ENCODE measurements at regions not wholly inside any gene's neighbourhood (a gene's known extent, or its start where the extent isn't known, plus 50 kb on each side); places are given as distances from the start of the nearest gene placed in this dataset.

DNA sequence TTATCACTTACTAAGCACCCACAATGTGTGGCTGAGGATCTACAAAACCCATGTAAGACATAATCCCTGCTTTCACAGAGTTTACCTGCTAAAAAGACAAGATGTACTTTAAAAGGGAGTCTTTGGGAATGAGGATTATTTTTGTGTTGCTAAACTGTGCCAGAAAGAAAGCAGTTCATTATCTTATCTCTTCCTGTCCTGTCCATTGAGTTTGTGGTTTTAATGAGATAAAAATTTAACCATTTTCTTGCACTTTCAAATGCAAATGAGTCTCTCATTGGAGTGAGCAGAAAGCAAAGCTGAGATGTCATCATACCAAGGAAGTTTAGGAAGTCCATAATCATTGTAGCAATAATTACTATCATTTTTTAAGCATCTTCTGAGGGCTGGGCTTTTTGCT lies 231.2 kb upstream of the ADAMTS9 start:
- Histone ChIP-seq H3K27me3 (no peaks in the 10 kb centered on the region), H3K9me3 (ENCODE audit: low read depth) (no peaks in the 10 kb centered on the region), H3K4me3 (no peak overlapping the region), H3K36me3 (no peaks in the 10 kb centered on the region), H3K27ac (peak overlapping the region; percentile 57), H3K4me1 (ENCODE audit: low read depth) (peaks cover 34% of the 10 kb centered on the region)
- TF ChIP-seq, protein P1, sequence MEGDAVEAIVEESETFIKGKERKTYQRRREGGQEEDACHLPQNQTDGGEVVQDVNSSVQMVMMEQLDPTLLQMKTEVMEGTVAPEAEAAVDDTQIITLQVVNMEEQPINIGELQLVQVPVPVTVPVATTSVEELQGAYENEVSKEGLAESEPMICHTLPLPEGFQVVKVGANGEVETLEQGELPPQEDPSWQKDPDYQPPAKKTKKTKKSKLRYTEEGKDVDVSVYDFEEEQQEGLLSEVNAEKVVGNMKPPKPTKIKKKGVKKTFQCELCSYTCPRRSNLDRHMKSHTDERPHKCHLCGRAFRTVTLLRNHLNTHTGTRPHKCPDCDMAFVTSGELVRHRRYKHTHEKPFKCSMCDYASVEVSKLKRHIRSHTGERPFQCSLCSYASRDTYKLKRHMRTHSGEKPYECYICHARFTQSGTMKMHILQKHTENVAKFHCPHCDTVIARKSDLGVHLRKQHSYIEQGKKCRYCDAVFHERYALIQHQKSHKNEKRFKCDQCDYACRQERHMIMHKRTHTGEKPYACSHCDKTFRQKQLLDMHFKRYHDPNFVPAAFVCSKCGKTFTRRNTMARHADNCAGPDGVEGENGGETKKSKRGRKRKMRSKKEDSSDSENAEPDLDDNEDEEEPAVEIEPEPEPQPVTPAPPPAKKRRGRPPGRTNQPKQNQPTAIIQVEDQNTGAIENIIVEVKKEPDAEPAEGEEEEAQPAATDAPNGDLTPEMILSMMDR (IDR thresholded peaks at IDR 0.05; ENCODE audit: low read depth, low read length): no peak
- peak in 1 of 2 donors; percentile 59 for DNase-seq (ENCODE audit: low read depth in 1 of 2, low spot score in 1 of 2)

DNA sequence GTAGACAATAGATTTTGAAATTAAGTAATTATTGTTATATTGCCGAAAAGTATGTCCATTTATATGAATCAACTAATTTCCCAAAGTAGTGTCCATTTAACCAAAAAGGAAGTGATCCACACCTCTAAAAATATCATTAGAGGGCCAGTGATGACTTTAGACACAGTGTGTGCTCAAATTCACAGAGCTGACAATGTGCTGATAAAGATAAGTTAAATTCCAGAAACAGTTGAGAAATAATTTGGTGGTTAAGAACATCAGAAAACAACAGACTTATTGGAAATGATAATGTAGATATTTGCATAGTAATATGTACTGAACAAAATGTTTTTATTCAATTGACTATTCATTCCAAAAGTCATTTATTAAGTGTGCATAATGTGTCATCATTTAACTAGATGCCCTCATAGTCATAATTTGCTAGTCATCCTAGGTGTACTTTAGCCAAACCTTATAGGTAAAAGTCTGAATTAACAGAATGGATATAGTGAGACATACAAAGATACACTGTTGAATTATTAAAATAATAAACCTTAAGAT lies 230.2 kb upstream of the ADAMTS9 start:
- Histone ChIP-seq H3K36me3 (no peaks in the 10 kb centered on the region), H3K27me3 (no peaks in the 10 kb centered on the region), H3K9me3 (ENCODE audit: low read depth) (no peaks in the 10 kb centered on the region), H3K27ac (peak overlapping the region; percentile 65), H3K4me1 (ENCODE audit: low read depth) (peaks cover 34% of the 10 kb centered on the region), H3K4me3 (no peak overlapping the region)
- no peak for DNase-seq (ENCODE audit: low read depth in 1 of 2, low spot score in 1 of 2)
- TF ChIP-seq, protein P1 (IDR thresholded peaks at IDR 0.05; ENCODE audit: low read depth, low read length): no peak

DNA sequence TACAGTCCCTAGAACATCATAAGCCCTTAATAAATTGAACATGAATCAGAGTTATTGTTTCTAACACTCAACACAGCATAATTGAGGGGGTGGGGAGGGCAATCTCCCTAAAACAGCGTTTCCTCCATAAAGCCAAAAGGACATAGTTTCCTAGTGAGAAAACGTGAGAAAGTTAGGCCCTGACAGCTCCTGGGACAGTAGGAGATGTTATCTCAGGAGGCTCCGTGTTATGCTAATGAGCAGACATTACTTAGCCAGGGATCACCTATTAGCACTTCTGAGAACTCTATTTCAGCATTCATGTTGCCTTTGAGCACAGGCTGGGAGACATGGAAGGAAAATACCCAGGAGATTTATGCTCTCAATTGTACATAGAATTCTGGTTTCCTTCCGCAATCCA lies 229.1 kb upstream of the ADAMTS9 start:
- TF ChIP-seq, protein P1 (IDR thresholded peaks at IDR 0.05; ENCODE audit: low read depth, low read length): no peak
- no peaks in the 10 kb centered on the region for H3K27me3 ChIP-seq
- no peak overlapping the region for H3K4me3 ChIP-seq
- no peaks in the 10 kb centered on the region for H3K36me3 ChIP-seq
- DNase-seq (ENCODE audit: low read depth in 1 of 2, low spot score in 1 of 2): no peak
- no peaks in the 10 kb centered on the region for H3K9me3 ChIP-seq (ENCODE audit: low read depth)
- H3K4me1 ChIP-seq (ENCODE audit: low read depth): peaks cover 34% of the 10 kb centered on the region
- peak overlapping the region; percentile 65 for H3K27ac ChIP-seq

DNA sequence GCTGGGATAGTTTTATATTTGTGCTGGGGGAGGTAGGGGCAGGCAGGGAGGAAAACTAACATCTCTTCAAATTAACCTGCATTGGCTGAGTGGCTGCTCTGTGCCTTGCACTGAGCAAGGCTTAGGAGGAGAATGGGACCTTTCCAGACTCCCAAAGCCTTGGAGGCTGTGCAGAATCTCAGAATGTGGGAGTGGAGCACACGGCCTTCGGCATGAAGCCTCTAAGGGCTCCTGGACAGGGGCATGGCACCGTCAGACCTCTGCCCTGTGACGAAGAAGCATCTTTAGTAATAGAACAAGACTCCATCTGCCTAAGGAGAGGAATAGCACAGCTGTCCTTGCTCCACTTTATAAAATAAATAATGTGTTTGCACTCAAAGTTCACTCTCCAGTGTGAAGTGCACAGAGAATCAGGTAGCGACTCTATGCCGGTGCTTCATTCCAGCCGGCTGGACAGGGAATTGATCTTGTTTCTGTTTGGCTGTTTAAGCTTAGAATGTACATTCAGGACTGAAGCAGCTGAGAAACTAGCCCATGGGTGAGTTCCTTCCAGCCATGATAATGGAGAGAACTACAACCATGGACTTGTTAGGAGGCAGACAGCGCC lies 228.5 kb upstream of the ADAMTS9 start:
- DNase-seq (ENCODE audit: low read depth in 1 of 2, low spot score in 1 of 2): peak in 1 of 2 donors; percentile 17
- Histone ChIP-seq H3K27ac (peak overlapping the region; percentile 65), H3K27me3 (no peaks in the 10 kb centered on the region), H3K36me3 (no peaks in the 10 kb centered on the region), H3K4me3 (no peak overlapping the region), H3K9me3 (ENCODE audit: low read depth) (no peaks in the 10 kb centered on the region), H3K4me1 (ENCODE audit: low read depth) (peaks cover 34% of the 10 kb centered on the region)
- TF ChIP-seq, protein P1 (IDR thresholded peaks at IDR 0.05; ENCODE audit: low read depth, low read length): no peak

DNA sequence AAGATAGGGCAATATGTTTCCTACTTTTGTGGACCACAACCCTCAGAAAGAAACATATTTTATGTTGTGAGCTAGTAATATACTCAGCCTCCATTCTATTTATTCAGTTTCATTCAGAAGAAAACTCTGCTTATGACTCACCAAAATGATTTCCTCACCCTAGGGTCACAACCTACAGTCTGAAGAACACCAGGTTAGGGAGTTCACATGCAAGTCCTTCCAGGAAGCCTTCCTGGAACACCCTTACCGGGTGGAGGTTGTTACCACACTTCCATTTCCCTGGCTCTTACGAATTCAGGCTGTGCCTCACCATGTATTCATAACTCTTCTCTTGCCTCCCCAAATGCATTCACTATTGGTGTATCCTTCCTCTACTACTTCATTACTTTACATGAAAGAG lies 228.0 kb upstream of the ADAMTS9 start:
- Histone ChIP-seq H3K36me3 (no peaks in the 10 kb centered on the region), H3K27me3 (no peaks in the 10 kb centered on the region), H3K27ac (no peak overlapping the region), H3K9me3 (ENCODE audit: low read depth) (no peaks in the 10 kb centered on the region), H3K4me3 (no peak overlapping the region), H3K4me1 (ENCODE audit: low read depth) (peaks cover 35% of the 10 kb centered on the region)
- TF ChIP-seq, protein P1 (IDR thresholded peaks at IDR 0.05; ENCODE audit: low read depth, low read length): no peak
- DNase-seq (ENCODE audit: low read depth in 1 of 2, low spot score in 1 of 2): peak in 1 of 2 donors; percentile 69
